ENCODE measurements at regions not wholly inside any gene's neighbourhood (a gene's known extent, or its start where the extent isn't known, plus 50 kb on each side); places are given as distances from the start of the nearest gene placed in this dataset.

GRCh38 chrX:107398115-107398514, 51.3 kb upstream of the FRMPD3 start:
- no peak overlapping the region for H3K27ac ChIP-seq
- no peak overlapping the region for H3K9ac ChIP-seq
- TF ChIP-seq CTCF (IDR thresholded peaks at IDR 0.05), result no peak
- no peaks in the 10 kb centered on the region for H3K9me3 ChIP-seq (ENCODE audit: control insufficient read depth, low read length)
- no peaks in the 10 kb centered on the region for H3K27me3 ChIP-seq (ENCODE audit: control insufficient read depth, insufficient read depth, low read length)
- H3K4me3 ChIP-seq (ENCODE audit: low read depth, low read length), result no peak overlapping the region
- H3K36me3 ChIP-seq (ENCODE audit: control insufficient read depth, insufficient read depth, low read length), result no peaks in the 10 kb centered on the region
- no peak overlapping the region for H2AFZ ChIP-seq
- H3K4me2 ChIP-seq (ENCODE audit: low read length), result no peak overlapping the region
- no peaks in the 10 kb centered on the region for H3K4me1 ChIP-seq
- H3K79me2 ChIP-seq, result no peaks in the 10 kb centered on the region

Measured in parathyroid adenoma (tissue), 2 donors.